WTC11 (cell line): ENCODE measurements at regions not wholly inside any gene's neighbourhood (a gene's known extent, or its start where the extent isn't known, plus 50 kb on each side); places are given as distances from the start of the nearest gene placed in this dataset.

Experiments
- CBFB ChIP-seq: sonication (generic); formaldehyde crosslinking; IDR thresholded peaks from 2 replicates; pipeline ENCODE4 v1.8.1; 2022; ENCODE audit warnings: mild to moderate bottlenecking, low read depth, missing genetic modification reagents
- CTCF ChIP-seq: fragments of 200-600 bp; IDR thresholded peaks from 2 replicates; pipeline ENCODE4 v1.8.0; 2022; ENCODE audit warnings: antibody characterized with exemption
- MAX ChIP-seq: sonication (generic); formaldehyde crosslinking; IDR thresholded peaks from 2 replicates; pipeline ENCODE4 v1.8.0; 2022; ENCODE audit warnings: mild to moderate bottlenecking, missing genetic modification reagents
- NR3C1 ChIP-seq: sonication (generic); formaldehyde crosslinking; conservative IDR thresholded peaks from 2 replicates; pipeline ENCODE4 v1.8.1; 2023; ENCODE audit warnings: low read depth, mild to moderate bottlenecking, missing genetic modification reagents
- SP1 ChIP-seq: sonication (generic); formaldehyde crosslinking; conservative IDR thresholded peaks from 2 replicates; pipeline ENCODE4 v1.8.1; 2022; ENCODE audit warnings: missing genetic modification reagents
- ZNF425 ChIP-seq: fragments of 250-450 bp; sonication (Bioruptor Pico); conservative IDR thresholded peaks from 2 replicates; pipeline ENCODE4 v1.9.0; 2021; ENCODE audit warnings: mild to moderate bottlenecking
- TF ChIP-seq, protein P1 (sequence below): sonication (generic); formaldehyde crosslinking; conservative IDR thresholded peaks from 2 replicates; pipeline ENCODE4 v1.8.1; 2022; ENCODE audit warnings: mild to moderate bottlenecking, missing genetic modification reagents
- TF ChIP-seq, protein P2 (sequence below): sonication (generic); formaldehyde crosslinking; IDR thresholded peaks from 2 replicates; pipeline ENCODE4 v1.8.1; 2023; ENCODE audit warnings: mild to moderate bottlenecking, missing genetic modification reagents, moderate library complexity

- no peak for TF ChIP-seq SP1 (CRISPR knock-in tag)
- no peak for TF ChIP-seq NR3C1 (CRISPR knock-in tag)
- TF ChIP-seq CTCF = no peak
- TF ChIP-seq ZNF425 (CRISPR knock-in tag) = no peak
- no peak for TF ChIP-seq CBFB (CRISPR knock-in tag)
- TF ChIP-seq MAX = no peak
- TF ChIP-seq, protein P1, sequence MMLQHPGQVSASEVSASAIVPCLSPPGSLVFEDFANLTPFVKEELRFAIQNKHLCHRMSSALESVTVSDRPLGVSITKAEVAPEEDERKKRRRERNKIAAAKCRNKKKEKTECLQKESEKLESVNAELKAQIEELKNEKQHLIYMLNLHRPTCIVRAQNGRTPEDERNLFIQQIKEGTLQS (CRISPR knock-in tag) = no peak
- TF ChIP-seq, protein P2, sequence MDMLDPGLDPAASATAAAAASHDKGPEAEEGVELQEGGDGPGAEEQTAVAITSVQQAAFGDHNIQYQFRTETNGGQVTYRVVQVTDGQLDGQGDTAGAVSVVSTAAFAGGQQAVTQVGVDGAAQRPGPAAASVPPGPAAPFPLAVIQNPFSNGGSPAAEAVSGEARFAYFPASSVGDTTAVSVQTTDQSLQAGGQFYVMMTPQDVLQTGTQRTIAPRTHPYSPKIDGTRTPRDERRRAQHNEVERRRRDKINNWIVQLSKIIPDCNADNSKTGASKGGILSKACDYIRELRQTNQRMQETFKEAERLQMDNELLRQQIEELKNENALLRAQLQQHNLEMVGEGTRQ = no peak
Observed at GRCh38 chr1:187229496-187229895, 400.7 kb downstream of the PLA2G4A start.
